RWPE2 (cell line): ENCODE measurements at regions not wholly inside any gene's neighbourhood (a gene's known extent, or its start where the extent isn't known, plus 50 kb on each side); places are given as distances from the start of the nearest gene placed in this dataset.

Experiments
- ATAC-seq: fragments of 200-7000 bp; cut with Tn5 transposase; 3 replicates; pipeline ENCODE4 v1.9.1; 2021; ENCODE audit warnings: low read depth
- DNase-seq: peaks from one replicate; pipeline ENCODE4 v3.0.0-alpha.2; 2020; ENCODE audit warnings: low spot score
- H3K27ac ChIP-seq: fragments of 450-650 bp; 2 replicates; pipeline ENCODE4 v1.5.1; 2017; ENCODE audit warnings: mild to moderate bottlenecking; ENCODE audit not compliant: poor library complexity, severe bottlenecking
- H3K27me3 ChIP-seq: fragments of 250-450 bp; sonication (Bioruptor Pico); 2 replicates; pipeline ENCODE4 v1.5.1; 2021; ENCODE audit warnings: mild to moderate bottlenecking, moderate library complexity; ENCODE audit not compliant: insufficient read depth, poor library complexity, severe bottlenecking
- H3K36me3 ChIP-seq: fragments of 250-450 bp; sonication (Bioruptor Pico); 2 replicates; pipeline ENCODE4 v1.5.1; 2020; ENCODE audit warnings: low read depth, mild to moderate bottlenecking, moderate library complexity
- H3K4me1 ChIP-seq: fragments of 250-450 bp; sonication (Bioruptor Pico); 2 replicates; pipeline ENCODE4 v1.5.1; 2021; ENCODE audit warnings: mild to moderate bottlenecking, moderate library complexity; ENCODE audit not compliant: insufficient read depth, poor library complexity, severe bottlenecking
- H3K4me3 ChIP-seq: fragments of 250-450 bp; sonication (Bioruptor Pico); 2 replicates; pipeline ENCODE4 v1.5.1; 2021; ENCODE audit warnings: mild to moderate bottlenecking, moderate library complexity; ENCODE audit not compliant: severe bottlenecking
- H3K9me3 ChIP-seq: fragments of 250-450 bp; sonication (Bioruptor Pico); 2 replicates; pipeline ENCODE4 v1.5.1; 2021; ENCODE audit warnings: mild to moderate bottlenecking, moderate library complexity; ENCODE audit not compliant: severe bottlenecking
- TF ChIP-seq, protein P1 (sequence below): fragments of 450-650 bp; IDR thresholded peaks from one replicate; pipeline ENCODE4 v1.5.1; 2017; ENCODE audit warnings: mild to moderate bottlenecking, moderate library complexity; ENCODE audit not compliant: poor library complexity, severe bottlenecking

DNA sequence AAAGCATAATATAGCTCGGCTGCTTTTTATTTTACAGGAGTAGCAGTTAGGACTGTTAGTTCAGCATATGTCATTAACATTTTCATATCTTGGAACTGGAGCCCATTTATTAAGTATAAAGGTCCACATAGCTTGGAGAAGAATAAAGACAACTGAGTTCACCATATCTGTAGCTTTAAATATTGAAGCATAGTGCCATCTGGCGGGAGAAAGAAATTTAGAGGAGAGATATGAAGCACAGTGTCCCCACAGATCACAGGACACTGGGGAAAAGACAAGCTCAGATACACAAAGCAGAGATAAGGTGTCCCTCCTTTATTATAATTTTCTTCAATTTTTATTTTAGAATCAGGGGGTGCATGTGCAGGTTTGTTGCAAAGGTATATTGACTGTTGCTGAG, 104.7 kb upstream of the FREM2 start:
- no peak for DNase-seq
- no peak overlapping the region for H3K27ac ChIP-seq
- ATAC-seq: peak; percentile 66; the same call in 1 of the 3 replicates
- H3K36me3 ChIP-seq: no peaks in the 10 kb centered on the region
- H3K27me3 ChIP-seq: no peaks in the 10 kb centered on the region
- no peaks in the 10 kb centered on the region for H3K9me3 ChIP-seq
- no peak overlapping the region for H3K4me3 ChIP-seq
- no peaks in the 10 kb centered on the region for H3K4me1 ChIP-seq
- TF ChIP-seq, protein P1, sequence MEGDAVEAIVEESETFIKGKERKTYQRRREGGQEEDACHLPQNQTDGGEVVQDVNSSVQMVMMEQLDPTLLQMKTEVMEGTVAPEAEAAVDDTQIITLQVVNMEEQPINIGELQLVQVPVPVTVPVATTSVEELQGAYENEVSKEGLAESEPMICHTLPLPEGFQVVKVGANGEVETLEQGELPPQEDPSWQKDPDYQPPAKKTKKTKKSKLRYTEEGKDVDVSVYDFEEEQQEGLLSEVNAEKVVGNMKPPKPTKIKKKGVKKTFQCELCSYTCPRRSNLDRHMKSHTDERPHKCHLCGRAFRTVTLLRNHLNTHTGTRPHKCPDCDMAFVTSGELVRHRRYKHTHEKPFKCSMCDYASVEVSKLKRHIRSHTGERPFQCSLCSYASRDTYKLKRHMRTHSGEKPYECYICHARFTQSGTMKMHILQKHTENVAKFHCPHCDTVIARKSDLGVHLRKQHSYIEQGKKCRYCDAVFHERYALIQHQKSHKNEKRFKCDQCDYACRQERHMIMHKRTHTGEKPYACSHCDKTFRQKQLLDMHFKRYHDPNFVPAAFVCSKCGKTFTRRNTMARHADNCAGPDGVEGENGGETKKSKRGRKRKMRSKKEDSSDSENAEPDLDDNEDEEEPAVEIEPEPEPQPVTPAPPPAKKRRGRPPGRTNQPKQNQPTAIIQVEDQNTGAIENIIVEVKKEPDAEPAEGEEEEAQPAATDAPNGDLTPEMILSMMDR: peak; percentile 64

DNA sequence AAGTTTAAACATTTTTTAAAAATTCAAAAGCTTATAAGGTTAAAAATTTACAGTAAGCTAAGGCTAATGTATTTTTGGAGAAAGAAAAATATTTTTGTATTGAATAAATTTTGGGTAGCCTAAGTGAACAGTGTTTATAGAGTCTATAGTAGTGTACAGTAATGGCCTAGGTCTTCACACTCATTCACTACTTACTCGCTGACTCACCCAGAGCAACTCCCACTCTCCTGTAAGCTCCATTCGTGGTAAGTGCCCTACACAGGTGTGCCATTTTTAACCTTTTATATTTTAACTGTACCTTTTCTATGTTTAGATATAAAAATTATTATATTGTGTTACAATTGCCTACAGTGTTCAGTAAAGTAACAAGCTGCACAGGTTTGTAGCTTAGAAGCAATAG, 96.6 kb upstream of the FREM2 start:
- TF ChIP-seq, protein P1: no peak
- Histone ChIP-seq H3K4me1 (no peaks in the 10 kb centered on the region), H3K9me3 (no peaks in the 10 kb centered on the region), H3K27ac (no peak overlapping the region), H3K4me3 (no peak overlapping the region), H3K36me3 (no peaks in the 10 kb centered on the region), H3K27me3 (no peaks in the 10 kb centered on the region)
- DNase-seq (no peak), ATAC-seq (no peak)

DNA sequence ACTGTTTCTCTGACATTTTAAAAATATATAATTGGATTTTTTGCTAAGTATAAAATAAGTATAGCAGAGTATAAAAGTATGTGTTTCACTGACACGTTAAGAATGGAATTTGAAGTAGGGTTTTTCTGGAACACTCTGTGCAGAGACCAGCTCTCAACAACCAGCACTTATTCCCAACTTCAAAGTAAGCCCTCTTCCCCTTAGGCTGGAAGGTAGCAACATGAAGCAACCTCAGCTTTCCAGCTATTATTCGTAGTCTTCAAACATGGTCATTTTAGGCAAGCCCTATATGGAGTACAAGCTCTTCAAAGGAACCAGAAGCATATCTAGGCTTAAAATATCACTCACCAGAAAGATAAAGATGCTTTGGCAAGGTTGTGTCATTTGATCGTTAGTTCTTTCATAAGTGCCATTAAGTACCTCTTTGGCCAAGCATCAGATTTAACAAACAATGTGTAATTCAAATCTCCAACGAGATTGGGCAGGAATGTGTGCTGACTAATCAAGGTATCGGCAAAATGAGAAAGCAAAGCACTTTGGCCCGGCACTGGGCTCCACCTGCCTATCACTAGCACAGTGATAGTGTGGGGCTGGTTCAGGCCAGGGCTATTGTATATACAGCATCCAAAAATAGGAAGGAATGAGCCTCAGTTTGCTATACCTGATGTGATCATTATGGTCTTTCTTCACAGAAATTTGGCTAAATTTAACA, 95.9 kb upstream of the FREM2 start:
- Histone ChIP-seq H3K36me3 (no peaks in the 10 kb centered on the region), H3K27ac (no peak overlapping the region), H3K9me3 (no peaks in the 10 kb centered on the region), H3K27me3 (no peaks in the 10 kb centered on the region), H3K4me1 (no peaks in the 10 kb centered on the region), H3K4me3 (no peak overlapping the region)
- DNase-seq: no peak
- TF ChIP-seq, protein P1: no peak
- ATAC-seq: no peak

DNA sequence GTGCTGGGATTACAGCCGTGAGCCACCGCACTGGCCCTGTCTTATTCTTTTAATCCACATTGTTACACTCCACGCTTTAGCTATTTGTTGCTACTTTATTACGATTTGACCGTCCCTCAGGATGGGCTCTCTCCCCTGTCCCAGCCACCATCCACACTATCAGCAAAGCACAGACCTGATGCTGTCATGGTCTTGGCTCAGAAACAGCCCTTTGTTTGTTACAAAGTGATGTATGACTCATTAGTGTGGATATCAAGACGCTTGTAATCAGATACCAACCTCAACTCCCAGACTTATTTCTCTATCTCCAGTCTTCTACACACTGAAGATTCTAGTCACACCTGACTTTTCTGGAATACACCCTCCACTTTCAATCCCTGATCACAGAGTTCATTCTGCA, 84.6 kb upstream of the FREM2 start:
- DNase-seq (no peak), ATAC-seq (peak; percentile 50; the same call in 2 of the 3 replicates)
- Histone ChIP-seq H3K36me3 (no peaks in the 10 kb centered on the region), H3K27ac (no peak overlapping the region), H3K27me3 (no peaks in the 10 kb centered on the region), H3K4me1 (no peaks in the 10 kb centered on the region), H3K9me3 (no peaks in the 10 kb centered on the region), H3K4me3 (no peak overlapping the region)
- TF ChIP-seq, protein P1: no peak
